ENCODE measurements at regions not wholly inside any gene's neighbourhood (a gene's known extent, or its start where the extent isn't known, plus 50 kb on each side); places are given as distances from the start of the nearest gene placed in this dataset.

GRCh38 chr6:155968921-155969320 is 513.3 kb upstream of the NOX3 start:
- DNase-seq = no peak

GRCh38 chr6:155967322-155967721 is 511.7 kb upstream of the NOX3 start:
- no peak for DNase-seq

- DNase-seq = no peak
Observed at GRCh38 chr6:155964544-155964943, 508.9 kb upstream of the NOX3 start.

GRCh38 chr6:155962276-155962675 is 506.6 kb upstream of the NOX3 start:
- no peak for DNase-seq

- DNase-seq = no peak
Observed at GRCh38 chr6:155959898-155960495, 504.4 kb upstream of the NOX3 start.

- DNase-seq = no peak
Observed at GRCh38 chr6:155958550-155958949, 502.9 kb upstream of the NOX3 start.

GRCh38 chr6:155955038-155955437 is 499.4 kb upstream of the NOX3 start:
- no peak for DNase-seq

GRCh38 chr6:155954149-155954548 is 498.5 kb upstream of the NOX3 start:
- DNase-seq = no peak

- no peak for DNase-seq
Observed at GRCh38 chr6:155949256-155949655, 493.6 kb upstream of the NOX3 start.

- no peak for DNase-seq
Observed at GRCh38 chr6:155946860-155947259, 491.2 kb upstream of the NOX3 start.

- DNase-seq = no peak
Observed at GRCh38 chr6:155943635-155944034, 488.0 kb upstream of the NOX3 start.

- no peak for DNase-seq
Observed at GRCh38 chr6:155939253-155939652, 483.6 kb upstream of the NOX3 start.

- no peak for DNase-seq
Observed at GRCh38 chr6:155936551-155936950, 480.9 kb upstream of the NOX3 start.

- DNase-seq = no peak
Observed at GRCh38 chr6:155936127-155936526, 480.5 kb upstream of the NOX3 start.

GRCh38 chr6:155916846-155917624 is 461.4 kb upstream of the NOX3 start:
- no peak for DNase-seq

- no peak for DNase-seq
Observed at GRCh38 chr6:155915651-155916050, 460.0 kb upstream of the NOX3 start.

GRCh38 chr6:155913816-155914215 is 458.2 kb upstream of the NOX3 start:
- no peak for DNase-seq

- no peak for DNase-seq
Observed at GRCh38 chr6:155909710-155910109, 454.1 kb upstream of the NOX3 start.

- DNase-seq = no peak
Observed at GRCh38 chr6:155895641-155896040, 440.0 kb upstream of the NOX3 start.

- no peak for DNase-seq
Observed at GRCh38 chr6:155894758-155895157, 439.1 kb upstream of the NOX3 start.

- no peak for DNase-seq
Observed at GRCh38 chr6:155894262-155894661, 438.6 kb upstream of the NOX3 start.

GRCh38 chr6:155890409-155890808 is 434.8 kb upstream of the NOX3 start:
- DNase-seq = no peak

- no peak for DNase-seq
Observed at GRCh38 chr6:155889410-155889809, 433.8 kb upstream of the NOX3 start.

GRCh38 chr6:155887421-155887820 is 431.8 kb upstream of the NOX3 start:
- no peak for DNase-seq

GRCh38 chr6:155883741-155884140 is 428.1 kb upstream of the NOX3 start:
- DNase-seq = no peak
